Suprapubic skin (tissue), 4 donors: ENCODE measurements at regions not wholly inside any gene's neighbourhood (a gene's known extent, or its start where the extent isn't known, plus 50 kb on each side); places are given as distances from the start of the nearest gene placed in this dataset.

Experiments used
- CTCF ChIP-seq, 2 donors: fragments of 200-600 bp in 1 of 2; fragments of 450-650 bp in 1 of 2; sonication (generic) in 1 of 2; IDR thresholded peaks; one replicate each; pipeline ENCODE4 v1.5.1; 2016 to 2019; ENCODE audit warnings: antibody characterized with exemption in 2 of 2, mild to moderate bottlenecking in 1 of 2, moderate library complexity in 1 of 2
- EP300 ChIP-seq: sonication (generic); formaldehyde crosslinking; IDR thresholded peaks from one replicate; pipeline ENCODE4 v1.6.1; 2017; ENCODE audit warnings: antibody characterized with exemption
- POLR2A ChIP-seq, 2 donors: fragments of 450-650 bp; IDR thresholded peaks; one replicate each; pipeline ENCODE4 v1.6.1; 2017; ENCODE audit warnings: antibody characterized with exemption in 2 of 2, mild to moderate bottlenecking in 2 of 2, moderate library complexity in 2 of 2
- POLR2AphosphoS5 ChIP-seq, 3 donors: sonication (generic); formaldehyde crosslinking; IDR thresholded peaks; one replicate each; pipeline ENCODE4 v1.6.1; 2017; ENCODE audit warnings: antibody characterized with exemption in 3 of 3

GRCh38 chr13:79084802-79085424 is 321.1 kb downstream of the RBM26 start:
- TF ChIP-seq CTCF (IDR thresholded peaks at IDR 0.05) (no peak), POLR2A (IDR thresholded peaks at IDR 0.05) (no peak), POLR2AphosphoS5 (IDR thresholded peaks at IDR 0.05) (no peak), EP300 (no peak)
